ENCODE measurements at regions not wholly inside any gene's neighbourhood (a gene's known extent, or its start where the extent isn't known, plus 50 kb on each side); places are given as distances from the start of the nearest gene placed in this dataset.

GRCh38 chr16:77589071-77589765, 133.1 kb upstream of the NUDT7 start:
- no peak for DNase-seq
- H3K27ac ChIP-seq (ENCODE audit: insufficient read depth, low read length, poor library complexity, severe bottlenecking) = no peak overlapping the region
- H3K9me3 ChIP-seq (ENCODE audit: control insufficient read depth, low read length) = no peaks in the 10 kb centered on the region
- no peaks in the 10 kb centered on the region for H3K27me3 ChIP-seq (replicated peaks; ENCODE audit: control insufficient read depth, insufficient read depth, low read length, poor library complexity, severe bottlenecking)
- H3K4me3 ChIP-seq (ENCODE audit: insufficient read depth, low read depth, low read length, poor library complexity, severe bottlenecking) = no peak overlapping the region
- H3K36me3 ChIP-seq (ENCODE audit: control insufficient read depth, insufficient read depth, low read length) = no peaks in the 10 kb centered on the region
- H3K4me1 ChIP-seq (ENCODE audit: control insufficient read depth, insufficient read depth, low read length, poor library complexity, severe bottlenecking) = no peaks in the 10 kb centered on the region

- no peak overlapping the region for H3K27ac ChIP-seq (ENCODE audit: insufficient read depth, low read length, poor library complexity, severe bottlenecking)
- no peak overlapping the region for H3K4me3 ChIP-seq (ENCODE audit: insufficient read depth, low read depth, low read length, poor library complexity, severe bottlenecking)
- H3K9me3 ChIP-seq (ENCODE audit: control insufficient read depth, low read length) = no peaks in the 10 kb centered on the region
- no peak for DNase-seq
- H3K4me1 ChIP-seq (ENCODE audit: control insufficient read depth, insufficient read depth, low read length, poor library complexity, severe bottlenecking) = no peaks in the 10 kb centered on the region
- H3K36me3 ChIP-seq (ENCODE audit: control insufficient read depth, insufficient read depth, low read length) = no peaks in the 10 kb centered on the region
- no peaks in the 10 kb centered on the region for H3K27me3 ChIP-seq (replicated peaks; ENCODE audit: control insufficient read depth, insufficient read depth, low read length, poor library complexity, severe bottlenecking)
These were observed 131.6 kb upstream of the NUDT7 start for GRCh38 chr16:77590707-77591106.

- no peaks in the 10 kb centered on the region for H3K27me3 ChIP-seq (replicated peaks; ENCODE audit: control insufficient read depth, insufficient read depth, low read length, poor library complexity, severe bottlenecking)
- no peaks in the 10 kb centered on the region for H3K9me3 ChIP-seq (ENCODE audit: control insufficient read depth, low read length)
- DNase-seq = no peak
- H3K27ac ChIP-seq (ENCODE audit: insufficient read depth, low read length, poor library complexity, severe bottlenecking) = no peak overlapping the region
- H3K4me1 ChIP-seq (ENCODE audit: control insufficient read depth, insufficient read depth, low read length, poor library complexity, severe bottlenecking) = no peaks in the 10 kb centered on the region
- H3K36me3 ChIP-seq (ENCODE audit: control insufficient read depth, insufficient read depth, low read length) = no peaks in the 10 kb centered on the region
- H3K4me3 ChIP-seq (ENCODE audit: insufficient read depth, low read depth, low read length, poor library complexity, severe bottlenecking) = no peak overlapping the region
These were observed 131.0 kb upstream of the NUDT7 start for GRCh38 chr16:77591347-77591746.

GRCh38 chr16:77592021-77592420, 130.3 kb upstream of the NUDT7 start:
- no peak overlapping the region for H3K27ac ChIP-seq (ENCODE audit: insufficient read depth, low read length, poor library complexity, severe bottlenecking)
- H3K4me1 ChIP-seq (ENCODE audit: control insufficient read depth, insufficient read depth, low read length, poor library complexity, severe bottlenecking) = no peaks in the 10 kb centered on the region

GRCh38 chr16:77594057-77594456, 128.3 kb upstream of the NUDT7 start:
- Histone ChIP-seq H3K36me3 (ENCODE audit: control insufficient read depth, insufficient read depth, low read length) (no peaks in the 10 kb centered on the region), H3K4me3 (ENCODE audit: insufficient read depth, low read depth, low read length, poor library complexity, severe bottlenecking) (no peak overlapping the region), H3K4me1 (ENCODE audit: control insufficient read depth, insufficient read depth, low read length, poor library complexity, severe bottlenecking) (no peaks in the 10 kb centered on the region), H3K9me3 (ENCODE audit: control insufficient read depth, low read length) (no peaks in the 10 kb centered on the region), H3K27me3 (replicated peaks; ENCODE audit: control insufficient read depth, insufficient read depth, low read length, poor library complexity, severe bottlenecking) (no peaks in the 10 kb centered on the region), H3K27ac (ENCODE audit: insufficient read depth, low read length, poor library complexity, severe bottlenecking) (no peak overlapping the region)
- DNase-seq = no peak

More at GRCh38 chr16:77592021-77592420, 130.3 kb upstream of the NUDT7 start:
- Histone ChIP-seq H3K9me3 (ENCODE audit: control insufficient read depth, low read length) (no peaks in the 10 kb centered on the region), H3K36me3 (ENCODE audit: control insufficient read depth, insufficient read depth, low read length) (no peaks in the 10 kb centered on the region), H3K27me3 (replicated peaks; ENCODE audit: control insufficient read depth, insufficient read depth, low read length, poor library complexity, severe bottlenecking) (no peaks in the 10 kb centered on the region), H3K4me3 (ENCODE audit: insufficient read depth, low read depth, low read length, poor library complexity, severe bottlenecking) (no peak overlapping the region)
- DNase-seq = no peak

GRCh38 chr16:77594799-77595596, 127.3 kb upstream of the NUDT7 start:
- Histone ChIP-seq H3K4me3 (ENCODE audit: insufficient read depth, low read depth, low read length, poor library complexity, severe bottlenecking) (no peak overlapping the region), H3K4me1 (ENCODE audit: control insufficient read depth, insufficient read depth, low read length, poor library complexity, severe bottlenecking) (no peaks in the 10 kb centered on the region), H3K36me3 (ENCODE audit: control insufficient read depth, insufficient read depth, low read length) (no peaks in the 10 kb centered on the region)

GRCh38 chr16:77596261-77596660, 126.1 kb upstream of the NUDT7 start:
- H3K27ac ChIP-seq (ENCODE audit: insufficient read depth, low read length, poor library complexity, severe bottlenecking) = no peak overlapping the region
- no peak for DNase-seq

More at GRCh38 chr16:77594799-77595596, 127.3 kb upstream of the NUDT7 start:
- no peaks in the 10 kb centered on the region for H3K9me3 ChIP-seq (ENCODE audit: control insufficient read depth, low read length)
- DNase-seq = no peak
- H3K27ac ChIP-seq (ENCODE audit: insufficient read depth, low read length, poor library complexity, severe bottlenecking) = no peak overlapping the region
- no peaks in the 10 kb centered on the region for H3K27me3 ChIP-seq (replicated peaks; ENCODE audit: control insufficient read depth, insufficient read depth, low read length, poor library complexity, severe bottlenecking)

GRCh38 chr16:77599793-77600415, 122.4 kb upstream of the NUDT7 start:
- no peaks in the 10 kb centered on the region for H3K27me3 ChIP-seq (replicated peaks; ENCODE audit: control insufficient read depth, insufficient read depth, low read length, poor library complexity, severe bottlenecking)
- no peaks in the 10 kb centered on the region for H3K4me1 ChIP-seq (ENCODE audit: control insufficient read depth, insufficient read depth, low read length, poor library complexity, severe bottlenecking)
- H3K4me3 ChIP-seq (ENCODE audit: insufficient read depth, low read depth, low read length, poor library complexity, severe bottlenecking) = no peak overlapping the region
- H3K27ac ChIP-seq (ENCODE audit: insufficient read depth, low read length, poor library complexity, severe bottlenecking) = no peak overlapping the region
- no peaks in the 10 kb centered on the region for H3K9me3 ChIP-seq (ENCODE audit: control insufficient read depth, low read length)
- H3K36me3 ChIP-seq (ENCODE audit: control insufficient read depth, insufficient read depth, low read length) = no peaks in the 10 kb centered on the region
- no peak for DNase-seq

More at GRCh38 chr16:77596261-77596660, 126.1 kb upstream of the NUDT7 start:
- Histone ChIP-seq H3K9me3 (ENCODE audit: control insufficient read depth, low read length) (no peaks in the 10 kb centered on the region), H3K36me3 (ENCODE audit: control insufficient read depth, insufficient read depth, low read length) (no peaks in the 10 kb centered on the region), H3K4me1 (ENCODE audit: control insufficient read depth, insufficient read depth, low read length, poor library complexity, severe bottlenecking) (no peaks in the 10 kb centered on the region), H3K27me3 (replicated peaks; ENCODE audit: control insufficient read depth, insufficient read depth, low read length, poor library complexity, severe bottlenecking) (no peaks in the 10 kb centered on the region), H3K4me3 (ENCODE audit: insufficient read depth, low read depth, low read length, poor library complexity, severe bottlenecking) (no peak overlapping the region)

- no peaks in the 10 kb centered on the region for H3K4me1 ChIP-seq (ENCODE audit: control insufficient read depth, insufficient read depth, low read length, poor library complexity, severe bottlenecking)
- no peaks in the 10 kb centered on the region for H3K9me3 ChIP-seq (ENCODE audit: control insufficient read depth, low read length)
- no peak overlapping the region for H3K27ac ChIP-seq (ENCODE audit: insufficient read depth, low read length, poor library complexity, severe bottlenecking)
- no peak for DNase-seq
- H3K27me3 ChIP-seq (replicated peaks; ENCODE audit: control insufficient read depth, insufficient read depth, low read length, poor library complexity, severe bottlenecking) = no peaks in the 10 kb centered on the region
- no peak overlapping the region for H3K4me3 ChIP-seq (ENCODE audit: insufficient read depth, low read depth, low read length, poor library complexity, severe bottlenecking)
- H3K36me3 ChIP-seq (ENCODE audit: control insufficient read depth, insufficient read depth, low read length) = no peaks in the 10 kb centered on the region
These were observed 121.8 kb upstream of the NUDT7 start for GRCh38 chr16:77600555-77600954.

GRCh38 chr16:77603656-77604055, 118.7 kb upstream of the NUDT7 start:
- H3K27me3 ChIP-seq (replicated peaks; ENCODE audit: control insufficient read depth, insufficient read depth, low read length, poor library complexity, severe bottlenecking) = no peaks in the 10 kb centered on the region
- DNase-seq = no peak
- no peaks in the 10 kb centered on the region for H3K9me3 ChIP-seq (ENCODE audit: control insufficient read depth, low read length)
- no peaks in the 10 kb centered on the region for H3K36me3 ChIP-seq (ENCODE audit: control insufficient read depth, insufficient read depth, low read length)
- H3K4me3 ChIP-seq (ENCODE audit: insufficient read depth, low read depth, low read length, poor library complexity, severe bottlenecking) = no peak overlapping the region
- H3K4me1 ChIP-seq (ENCODE audit: control insufficient read depth, insufficient read depth, low read length, poor library complexity, severe bottlenecking) = no peaks in the 10 kb centered on the region
- H3K27ac ChIP-seq (ENCODE audit: insufficient read depth, low read length, poor library complexity, severe bottlenecking) = no peak overlapping the region

Data from effector memory CD4-positive, alpha-beta T cell (primary cell).